ENCODE measurements at regions not wholly inside any gene's neighbourhood (a gene's known extent, or its start where the extent isn't known, plus 50 kb on each side); places are given as distances from the start of the nearest gene placed in this dataset.

DNA sequence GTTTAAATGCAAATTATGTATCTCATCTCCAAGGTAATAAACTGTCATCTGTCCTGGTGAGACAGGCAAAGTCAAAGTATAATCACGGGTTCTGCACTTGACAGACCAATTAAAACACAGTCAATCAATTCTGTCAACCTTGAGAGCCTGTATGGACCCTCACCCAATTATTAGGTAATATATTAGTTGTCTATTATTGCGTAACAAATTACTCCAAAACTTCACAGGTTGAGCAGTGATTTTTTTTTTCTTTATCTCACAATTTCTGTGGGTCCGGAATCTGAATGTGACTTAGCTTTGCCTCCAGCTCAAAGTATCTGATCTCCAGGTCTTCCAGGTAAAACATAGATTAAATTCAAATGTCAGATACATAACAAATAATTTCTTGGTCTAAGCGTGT, 707.4 kb upstream of the ARGLU1 start:
- TF ChIP-seq POLR2A (IDR thresholded peaks at IDR 0.05), result no peak
- TF ChIP-seq, protein P1, sequence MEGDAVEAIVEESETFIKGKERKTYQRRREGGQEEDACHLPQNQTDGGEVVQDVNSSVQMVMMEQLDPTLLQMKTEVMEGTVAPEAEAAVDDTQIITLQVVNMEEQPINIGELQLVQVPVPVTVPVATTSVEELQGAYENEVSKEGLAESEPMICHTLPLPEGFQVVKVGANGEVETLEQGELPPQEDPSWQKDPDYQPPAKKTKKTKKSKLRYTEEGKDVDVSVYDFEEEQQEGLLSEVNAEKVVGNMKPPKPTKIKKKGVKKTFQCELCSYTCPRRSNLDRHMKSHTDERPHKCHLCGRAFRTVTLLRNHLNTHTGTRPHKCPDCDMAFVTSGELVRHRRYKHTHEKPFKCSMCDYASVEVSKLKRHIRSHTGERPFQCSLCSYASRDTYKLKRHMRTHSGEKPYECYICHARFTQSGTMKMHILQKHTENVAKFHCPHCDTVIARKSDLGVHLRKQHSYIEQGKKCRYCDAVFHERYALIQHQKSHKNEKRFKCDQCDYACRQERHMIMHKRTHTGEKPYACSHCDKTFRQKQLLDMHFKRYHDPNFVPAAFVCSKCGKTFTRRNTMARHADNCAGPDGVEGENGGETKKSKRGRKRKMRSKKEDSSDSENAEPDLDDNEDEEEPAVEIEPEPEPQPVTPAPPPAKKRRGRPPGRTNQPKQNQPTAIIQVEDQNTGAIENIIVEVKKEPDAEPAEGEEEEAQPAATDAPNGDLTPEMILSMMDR (IDR thresholded peaks at IDR 0.05), result no peak
